Jurkat, Clone E6-1 (cell line): ENCODE measurements at regions not wholly inside any gene's neighbourhood (a gene's known extent, or its start where the extent isn't known, plus 50 kb on each side); places are given as distances from the start of the nearest gene placed in this dataset.
"Not testable (repeated sequence)": the region's sequence is repeated elsewhere in the genome, so short reads cannot be mapped to it uniquely, and the experiment has no call there.

Experiments used
- DNase-seq: peaks from one replicate; pipeline ENCODE4 v3.0.0-alpha.2; 2011; ENCODE audit warnings: low read depth, low spot score
- H3K4me3 ChIP-seq: 2 replicates; pipeline ENCODE4 v1.5.1; 2011; ENCODE audit warnings: mild to moderate bottlenecking, low read length, control low read depth, moderate library complexity

GRCh38 chr22:11604635-11605395, 3923.2 kb upstream of the OR11H1 start:
- not testable (repeated sequence) for H3K4me3 ChIP-seq, DNase-seq

DNA sequence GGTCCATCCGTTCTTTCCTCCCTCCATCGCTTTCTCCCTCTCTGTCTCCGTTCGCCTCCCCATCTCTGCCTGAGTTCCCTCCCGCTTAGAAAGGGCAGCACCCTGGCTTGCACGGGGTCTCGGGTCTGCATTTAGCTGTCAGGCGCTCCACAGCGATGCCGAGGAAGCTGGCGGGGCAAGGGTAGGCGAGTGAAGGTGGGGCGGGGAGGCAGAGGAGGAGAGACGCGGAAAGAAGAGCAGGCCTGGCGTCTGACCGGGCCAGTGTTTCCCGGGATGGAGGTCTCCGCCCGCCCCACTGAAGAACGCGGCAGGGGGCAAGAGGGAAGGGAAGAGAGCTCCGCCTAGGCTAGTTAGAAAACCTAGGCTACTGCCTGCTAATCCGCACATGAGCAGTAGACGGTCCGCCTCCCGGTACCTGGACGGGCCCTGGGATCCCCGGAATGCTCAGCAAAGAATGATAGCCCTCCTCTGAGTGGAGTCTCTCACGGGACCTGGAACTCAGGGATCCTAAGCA, 3922.5 kb upstream of the OR11H1 start:
- no peak overlapping the region for H3K4me3 ChIP-seq
- no peak for DNase-seq

DNA sequence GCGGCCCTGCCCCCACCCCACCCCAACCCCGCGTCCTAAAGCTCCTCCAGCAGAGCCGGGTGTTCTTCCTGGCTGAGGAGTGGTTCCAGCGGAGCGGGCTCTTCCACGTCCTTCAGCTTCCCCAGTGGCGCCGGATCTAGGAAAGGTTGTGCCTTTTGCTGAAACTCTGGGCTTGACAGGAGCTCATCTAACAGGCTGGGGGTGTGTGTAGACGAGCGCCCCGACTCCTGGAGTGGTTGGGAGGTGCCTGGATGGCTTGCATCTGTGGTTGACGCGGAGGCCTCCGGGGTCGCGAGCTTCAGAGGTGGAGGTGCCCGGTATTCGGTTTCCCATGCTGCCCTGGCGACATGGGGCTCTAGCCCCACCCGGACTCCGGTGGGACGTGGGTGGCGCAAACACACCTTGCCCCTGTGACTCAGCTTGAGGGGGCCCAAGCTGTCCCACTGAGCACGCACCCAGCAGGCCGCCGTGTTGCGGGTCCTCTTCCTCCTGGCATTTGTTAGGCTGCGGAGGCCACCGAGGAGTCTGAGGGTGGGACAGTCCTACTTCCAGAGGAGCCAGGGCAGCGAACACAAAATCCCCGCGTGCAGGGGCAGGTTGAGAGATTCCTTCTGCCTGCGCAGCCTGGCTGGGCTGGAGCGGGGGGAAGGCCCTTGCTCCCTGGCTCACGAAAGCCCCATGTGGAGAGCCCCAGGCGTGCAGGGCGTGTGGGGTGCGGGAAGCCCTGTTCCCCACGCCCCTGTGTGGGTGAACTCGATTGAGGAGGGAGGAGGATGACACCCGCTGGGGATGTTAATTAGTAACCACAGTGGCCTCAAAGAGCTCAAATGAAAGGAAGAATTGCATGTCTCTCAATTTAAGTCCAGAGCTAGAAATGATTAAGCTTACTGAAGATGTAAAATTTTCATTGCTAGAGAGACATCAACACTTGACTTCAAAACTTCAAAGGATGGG, 3921.7 kb upstream of the OR11H1 start:
- not testable (repeated sequence) for DNase-seq, H3K4me3 ChIP-seq

DNA sequence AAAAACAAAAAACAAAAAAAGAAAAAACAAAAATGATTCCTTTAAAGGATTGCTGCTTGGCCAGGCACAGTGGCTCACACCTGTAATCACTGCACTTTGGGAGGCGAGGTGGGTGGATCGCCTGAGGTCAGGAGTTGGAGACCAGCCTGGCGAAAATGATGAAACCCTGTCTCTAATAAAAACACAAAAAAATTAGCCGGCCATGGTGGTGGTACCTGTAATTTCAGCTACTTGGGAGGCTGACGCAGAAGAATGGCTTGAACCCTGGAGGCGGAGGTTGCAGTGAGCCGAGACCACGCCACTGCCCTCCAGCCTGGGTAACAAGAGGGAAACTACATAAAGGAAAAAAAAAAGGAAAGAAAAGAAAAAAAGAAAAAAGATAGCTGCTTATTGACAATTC, 3920.8 kb upstream of the OR11H1 start:
- DNase-seq, H3K4me3 ChIP-seq: not testable (repeated sequence)

DNA sequence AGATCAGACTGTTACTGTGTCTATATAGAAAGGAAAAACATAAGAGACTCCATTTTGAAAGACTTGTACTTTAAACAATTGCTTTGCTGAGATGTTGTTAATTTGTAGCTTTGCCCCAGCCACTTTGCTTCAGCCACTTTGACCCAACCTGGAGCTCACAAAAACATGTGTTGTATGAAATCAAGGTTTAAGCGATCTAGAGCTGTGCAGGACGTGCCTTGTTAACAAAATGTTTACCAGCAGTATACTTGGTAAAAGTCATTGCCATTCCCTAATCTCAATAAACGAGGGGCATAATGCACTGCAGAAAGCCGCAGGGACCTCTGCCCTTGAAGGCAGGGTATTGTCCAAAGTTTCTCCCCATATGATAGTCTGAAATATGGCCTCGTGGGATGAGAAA, 3919.5 kb upstream of the OR11H1 start:
- not testable (repeated sequence) for DNase-seq, H3K4me3 ChIP-seq

- not testable (repeated sequence) for H3K4me3 ChIP-seq, DNase-seq
Observed at GRCh38 chr22:11609193-11609592, 3918.8 kb upstream of the OR11H1 start.

DNA sequence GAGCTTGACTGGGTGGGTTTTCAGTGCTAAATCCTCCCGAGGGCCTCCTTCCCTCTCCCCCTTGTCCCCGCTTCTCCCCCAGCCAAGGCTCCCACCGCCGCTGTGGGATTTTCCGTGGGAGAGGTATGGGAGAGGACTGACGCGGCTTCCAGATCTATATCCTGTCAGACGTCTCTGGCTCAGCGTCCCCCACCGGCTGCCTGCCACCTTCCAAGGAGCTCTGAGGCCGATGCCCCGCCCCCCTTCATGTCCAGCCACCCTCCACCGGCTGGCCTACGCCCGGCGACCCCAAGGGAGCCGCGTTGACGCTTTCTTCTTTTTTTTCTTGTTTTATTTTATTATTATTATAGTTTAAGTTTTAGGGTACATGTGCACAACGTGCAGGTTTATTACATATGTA, 3916.7 kb upstream of the OR11H1 start:
- DNase-seq, H3K4me3 ChIP-seq: not testable (repeated sequence)

DNA sequence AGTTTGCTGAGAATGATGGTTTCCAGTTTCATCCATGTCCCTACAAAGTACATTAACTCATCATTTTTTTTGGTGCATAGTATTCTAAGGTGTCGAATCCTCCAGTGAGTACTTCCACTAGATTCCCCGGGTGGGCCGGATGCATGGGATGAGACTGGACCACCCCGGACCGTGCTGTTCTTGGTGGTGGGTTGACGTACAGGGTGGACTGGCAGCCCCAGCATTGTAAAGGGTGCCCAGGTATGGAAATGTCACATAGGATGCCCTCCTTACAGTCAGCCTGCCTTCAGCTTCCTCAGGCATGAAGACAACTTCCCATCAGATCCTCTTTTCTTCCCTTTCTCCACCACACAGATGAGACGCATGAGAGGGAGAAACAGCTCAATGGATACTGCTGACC, 3916.1 kb upstream of the OR11H1 start:
- H3K4me3 ChIP-seq, DNase-seq: not testable (repeated sequence)

- not testable (repeated sequence) for H3K4me3 ChIP-seq, DNase-seq
Observed at GRCh38 chr22:11613081-11613897, 3914.7 kb upstream of the OR11H1 start.

DNA sequence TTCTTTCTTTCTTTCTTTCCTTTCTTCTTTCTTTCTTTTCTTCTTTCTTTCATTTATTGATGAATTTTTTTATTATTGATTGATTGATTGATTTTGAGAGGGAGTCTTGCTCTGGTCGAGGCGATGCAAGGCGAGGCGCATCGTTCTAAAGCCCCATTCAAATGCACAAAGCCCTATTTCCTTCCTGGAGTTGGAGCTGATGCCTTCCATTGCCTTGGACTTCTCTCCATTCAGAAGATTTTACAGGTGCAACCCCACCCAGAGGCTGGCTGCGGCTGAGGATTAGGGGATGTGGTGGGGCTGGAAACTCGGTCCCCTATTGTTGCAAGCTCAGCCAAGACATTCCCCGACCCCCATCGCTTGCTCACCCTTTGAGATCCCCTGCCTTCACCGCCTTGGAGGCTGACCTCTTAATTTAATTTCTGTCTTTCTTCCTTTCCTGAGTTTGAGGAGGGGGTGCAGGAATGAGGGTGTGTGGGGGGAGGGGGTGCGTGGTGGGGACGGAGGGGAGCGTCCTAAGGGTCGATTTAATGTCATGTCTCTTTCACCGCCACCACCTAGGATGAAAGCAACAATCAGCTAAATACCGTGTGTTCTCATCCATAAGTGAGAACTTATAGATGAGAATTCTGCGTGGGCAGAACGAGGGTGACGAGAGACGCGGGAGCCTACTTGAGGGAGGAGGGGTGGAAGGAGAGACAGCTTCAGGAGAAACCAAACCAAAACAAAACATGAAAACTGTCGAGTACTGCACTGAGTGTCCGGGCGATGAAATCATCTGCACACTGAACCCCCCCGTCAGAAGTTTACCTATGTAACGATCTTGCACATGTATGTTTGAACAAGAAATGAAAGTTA, 3913.9 kb upstream of the OR11H1 start:
- no peak for DNase-seq
- no peak overlapping the region for H3K4me3 ChIP-seq

DNA sequence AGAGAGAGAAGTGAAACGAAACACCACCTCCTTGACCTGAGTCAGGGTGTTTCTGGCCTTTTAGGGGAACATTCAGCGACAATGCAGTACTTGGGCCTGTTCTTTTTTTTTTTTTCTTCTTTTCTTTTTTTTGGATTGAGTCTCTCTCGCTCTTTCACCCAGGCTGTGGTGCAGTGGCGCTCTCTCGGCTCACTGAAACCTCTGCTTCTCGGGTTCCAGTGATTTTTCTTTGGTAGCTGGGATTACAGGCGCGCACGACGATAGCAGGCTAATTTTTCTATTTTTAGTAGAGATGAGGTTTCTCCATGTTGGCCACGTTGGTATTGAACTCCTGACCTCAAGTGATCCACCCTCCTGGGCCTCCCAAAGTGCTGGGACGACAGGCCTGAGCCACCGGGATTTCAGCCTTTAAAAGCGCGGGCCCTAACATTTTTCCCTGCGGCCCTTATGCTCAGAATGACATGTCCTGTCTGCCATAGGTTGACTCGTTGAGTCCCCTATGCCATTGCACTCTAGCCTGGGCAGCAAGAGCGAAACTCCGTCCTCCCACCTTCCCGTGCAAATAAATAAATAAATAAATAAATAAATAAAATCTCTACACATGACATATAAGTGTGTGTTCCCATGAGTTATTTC, 3913.1 kb upstream of the OR11H1 start:
- not testable (repeated sequence) for H3K4me3 ChIP-seq, DNase-seq

DNA sequence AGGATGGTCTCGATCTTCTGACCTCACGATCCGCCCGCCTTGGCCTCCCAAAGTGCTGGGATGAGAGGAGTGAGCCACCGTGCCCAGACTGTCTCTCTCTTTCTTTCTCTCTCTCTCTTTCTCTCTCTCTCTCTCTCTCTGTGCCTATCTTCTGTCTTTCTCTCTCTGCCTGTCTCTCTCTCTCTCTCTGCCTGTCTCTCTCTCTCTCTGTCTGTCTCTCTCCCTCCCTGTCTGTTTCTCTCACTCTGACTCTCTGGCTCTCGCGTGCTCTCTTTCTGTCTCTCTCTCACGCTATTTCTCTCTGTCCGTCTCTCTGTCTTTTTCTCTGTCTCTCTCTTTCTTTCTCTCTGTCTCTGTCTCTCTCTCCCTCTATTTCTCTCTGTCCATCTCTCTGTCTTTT, 3911.2 kb upstream of the OR11H1 start:
- H3K4me3 ChIP-seq: no peak overlapping the region
- DNase-seq: no peak

GRCh38 chr22:11618322-11618662, 3909.7 kb upstream of the OR11H1 start:
- H3K4me3 ChIP-seq, DNase-seq: not testable (repeated sequence)

DNA sequence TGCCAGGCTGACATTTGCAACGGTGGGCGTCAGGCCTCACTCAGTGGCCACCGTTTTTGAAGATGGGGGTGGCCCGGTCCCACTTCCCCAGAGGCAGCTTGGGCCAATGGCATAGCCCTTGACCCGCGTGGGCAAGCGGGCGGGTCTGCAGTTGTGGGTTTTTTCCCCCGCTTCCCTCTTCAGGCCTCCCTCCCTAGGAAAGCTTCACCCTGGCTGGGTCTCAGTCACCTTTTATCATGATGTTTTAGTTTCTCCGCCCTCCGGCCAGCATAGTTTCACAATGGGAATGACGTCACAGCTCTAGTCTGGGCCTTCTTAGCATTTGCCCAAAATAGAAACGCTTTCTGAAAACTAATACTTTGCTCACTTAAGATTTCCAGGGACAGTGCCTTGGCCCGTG, 3909.3 kb upstream of the OR11H1 start:
- not testable (repeated sequence) for DNase-seq

DNA sequence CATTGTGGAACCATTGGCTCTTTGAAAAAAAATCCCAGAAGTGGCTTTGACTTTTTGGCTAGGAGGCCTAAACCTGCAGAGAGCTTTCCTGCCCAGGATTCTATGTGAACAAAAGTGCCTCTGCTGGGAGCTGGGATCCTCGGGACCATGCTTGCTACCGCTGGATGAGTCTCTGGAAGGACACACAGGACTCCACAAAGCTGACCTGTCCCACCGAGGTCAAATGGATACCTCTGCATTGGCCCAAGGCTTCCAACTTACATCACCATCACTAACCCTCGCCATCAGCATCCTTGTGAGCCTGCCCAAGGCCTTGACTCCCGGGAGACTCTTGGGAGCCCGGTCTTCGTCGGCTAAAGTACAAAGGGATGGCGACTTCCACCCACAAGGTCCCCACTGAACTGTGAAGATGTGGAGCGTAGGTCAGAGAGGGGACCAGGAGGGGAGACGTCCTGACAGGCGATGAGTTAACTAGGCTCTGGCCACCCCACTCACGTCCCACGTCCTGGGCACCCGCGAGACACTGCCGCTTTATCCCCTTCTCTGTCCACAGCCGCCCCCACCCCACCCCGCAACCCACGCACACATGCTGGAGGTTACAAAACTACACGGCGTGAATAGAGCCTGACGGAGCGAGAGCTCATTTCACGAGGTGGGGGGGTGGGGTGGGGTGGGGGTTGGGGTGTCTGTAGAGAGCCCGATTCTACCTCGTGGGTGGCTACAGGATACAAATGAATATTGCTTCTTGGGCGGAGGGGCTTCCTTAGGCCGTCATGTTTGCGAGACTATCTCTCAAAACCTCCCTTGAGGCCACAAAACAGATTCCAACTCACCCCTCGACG, 3906.8 kb upstream of the OR11H1 start:
- not testable (repeated sequence) for H3K4me3 ChIP-seq, DNase-seq

More for the DNA sequence above, 3909.3 kb upstream of the OR11H1 start:
- not testable (repeated sequence) for H3K4me3 ChIP-seq

DNA sequence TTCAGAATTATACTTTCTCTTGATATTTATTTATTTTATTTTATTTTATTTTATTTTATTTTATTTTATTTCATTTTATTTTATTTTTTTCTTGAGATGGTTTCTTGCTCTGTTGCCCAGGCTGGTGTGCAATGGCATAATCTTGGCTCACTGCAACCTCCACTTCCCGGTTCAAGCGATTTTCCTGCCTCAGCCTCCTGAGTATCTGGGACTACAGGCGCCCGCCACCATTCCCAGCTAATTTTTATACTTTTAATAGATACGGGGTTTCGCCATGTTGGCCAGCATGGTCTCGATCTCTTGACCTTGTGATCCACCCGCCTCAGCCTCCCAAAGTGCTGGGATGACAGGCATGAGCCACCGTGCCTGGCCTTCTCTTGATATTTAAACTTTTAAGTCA, 3905.2 kb upstream of the OR11H1 start:
- H3K4me3 ChIP-seq, DNase-seq: not testable (repeated sequence)
